Fibroblast of lung (primary cell): ENCODE measurements at regions not wholly inside any gene's neighbourhood (a gene's known extent, or its start where the extent isn't known, plus 50 kb on each side); places are given as distances from the start of the nearest gene placed in this dataset.

Source experiments
- EZH2 ChIP-seq: IDR thresholded peaks from 2 replicates; pipeline ENCODE4 v1.5.1; 2012; ENCODE audit warnings: low read length, control low read depth, mild to moderate bottlenecking; ENCODE audit errors: missing control alignments
- TF ChIP-seq, protein P1 (sequence below), 2 donors: IDR thresholded peaks in 1 of 2; conservative IDR thresholded peaks in 1 of 2; 1 replicate in 1 of 2; 2 replicates in 1 of 2; pipeline ENCODE4 v1.5.1; 2011 to 2012; ENCODE audit warnings: low read length in 2 of 2, control low read depth in 1 of 2, inconsistent platforms in 1 of 2, low read depth in 1 of 2, mild to moderate bottlenecking in 1 of 2

DNA sequence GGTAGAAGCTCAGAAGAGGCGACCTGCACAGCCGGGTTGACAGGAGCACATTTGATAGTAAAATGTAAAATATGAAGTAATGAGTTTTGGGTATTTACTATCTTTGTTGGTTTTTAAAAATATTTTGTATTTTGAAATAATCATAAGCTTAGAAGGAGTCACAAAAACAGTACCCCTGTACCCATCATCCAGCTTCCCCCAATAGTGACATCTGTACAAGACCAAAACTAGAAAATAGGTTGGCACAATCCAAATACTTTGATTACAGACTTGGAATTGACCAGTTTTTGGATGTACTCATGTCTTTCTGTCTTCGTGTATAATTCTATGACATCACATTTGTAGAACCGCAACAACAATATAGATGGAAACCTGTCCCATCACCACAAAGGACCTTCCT lies 413.1 kb upstream of the PODXL start:
- TF ChIP-seq, protein P1, sequence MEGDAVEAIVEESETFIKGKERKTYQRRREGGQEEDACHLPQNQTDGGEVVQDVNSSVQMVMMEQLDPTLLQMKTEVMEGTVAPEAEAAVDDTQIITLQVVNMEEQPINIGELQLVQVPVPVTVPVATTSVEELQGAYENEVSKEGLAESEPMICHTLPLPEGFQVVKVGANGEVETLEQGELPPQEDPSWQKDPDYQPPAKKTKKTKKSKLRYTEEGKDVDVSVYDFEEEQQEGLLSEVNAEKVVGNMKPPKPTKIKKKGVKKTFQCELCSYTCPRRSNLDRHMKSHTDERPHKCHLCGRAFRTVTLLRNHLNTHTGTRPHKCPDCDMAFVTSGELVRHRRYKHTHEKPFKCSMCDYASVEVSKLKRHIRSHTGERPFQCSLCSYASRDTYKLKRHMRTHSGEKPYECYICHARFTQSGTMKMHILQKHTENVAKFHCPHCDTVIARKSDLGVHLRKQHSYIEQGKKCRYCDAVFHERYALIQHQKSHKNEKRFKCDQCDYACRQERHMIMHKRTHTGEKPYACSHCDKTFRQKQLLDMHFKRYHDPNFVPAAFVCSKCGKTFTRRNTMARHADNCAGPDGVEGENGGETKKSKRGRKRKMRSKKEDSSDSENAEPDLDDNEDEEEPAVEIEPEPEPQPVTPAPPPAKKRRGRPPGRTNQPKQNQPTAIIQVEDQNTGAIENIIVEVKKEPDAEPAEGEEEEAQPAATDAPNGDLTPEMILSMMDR (conservative IDR thresholded peaks at IDR 0.05 in 1 of 2, IDR thresholded peaks at IDR 0.05 in 1 of 2; ENCODE audit: low read depth in 1 of 2, low read length in 2 of 2): no peak
- TF ChIP-seq EZH2: no peak
